SJCRH30 (cell line): ENCODE measurements at regions not wholly inside any gene's neighbourhood (a gene's known extent, or its start where the extent isn't known, plus 50 kb on each side); places are given as distances from the start of the nearest gene placed in this dataset.

Source experiments
- DNase-seq, 2 experiments: peaks; one replicate each; pipeline ENCODE4 v3.0.0-alpha.2; 2015 to 2020
- H3K27ac ChIP-seq: fragments of 250-450 bp; sonication (Bioruptor Pico); 2 replicates; pipeline ENCODE4 v1.5.1; 2020; ENCODE audit warnings: mild to moderate bottlenecking, moderate library complexity
- H3K27me3 ChIP-seq: fragments of 250-450 bp; sonication (Bioruptor Pico); 2 replicates; pipeline ENCODE4 v1.5.1; 2020; ENCODE audit warnings: mild to moderate bottlenecking, moderate library complexity
- H3K36me3 ChIP-seq: fragments of 250-450 bp; sonication (Bioruptor Pico); 2 replicates; pipeline ENCODE4 v1.5.1; 2020; ENCODE audit warnings: mild to moderate bottlenecking, moderate library complexity
- H3K4me1 ChIP-seq: fragments of 250-450 bp; sonication (Bioruptor Pico); 2 replicates; pipeline ENCODE4 v1.5.1; 2020; ENCODE audit warnings: mild to moderate bottlenecking, moderate library complexity
- H3K4me3 ChIP-seq: fragments of 250-450 bp; sonication (Bioruptor Pico); 2 replicates; pipeline ENCODE4 v1.5.1; 2020; ENCODE audit warnings: mild to moderate bottlenecking, moderate library complexity
- H3K9me3 ChIP-seq: fragments of 250-450 bp; sonication (Bioruptor Pico); replicated peaks from 2 replicates; pipeline ENCODE4 v1.5.1; 2020; ENCODE audit warnings: mild to moderate bottlenecking, moderate library complexity

GRCh38 chr2:146807568-146808168, 1037.2 kb upstream of the ACVR2A start:
- peaks cover 3% of the 10 kb centered on the region; the same call in 1 of the 2 replicates for H3K4me1 ChIP-seq
- no peaks in the 10 kb centered on the region for H3K36me3 ChIP-seq
- DNase-seq, result peak; percentile 92 to 94
- no peaks in the 10 kb centered on the region for H3K27me3 ChIP-seq
- H3K9me3 ChIP-seq, result peaks cover 7% of the 10 kb centered on the region; the same call in 1 of the 2 replicates
- H3K4me3 ChIP-seq, result peak overlapping the region; percentile 49
- peak overlapping the region; percentile 33 for H3K27ac ChIP-seq

GRCh38 chr2:146806364-146807005, 1038.3 kb upstream of the ACVR2A start:
- DNase-seq, result no peak
- H3K4me3 ChIP-seq, result no peak overlapping the region

GRCh38 chr2:146804288-146804687, 1040.5 kb upstream of the ACVR2A start:
- H3K4me3 ChIP-seq, result no peak overlapping the region

More at GRCh38 chr2:146806364-146807005, 1038.3 kb upstream of the ACVR2A start:
- H3K9me3 ChIP-seq, result peaks cover 7% of the 10 kb centered on the region; the same call in 1 of the 2 replicates
- no peak overlapping the region for H3K27ac ChIP-seq
- peaks cover 3% of the 10 kb centered on the region; the same call in 1 of the 2 replicates for H3K4me1 ChIP-seq
- H3K27me3 ChIP-seq, result no peaks in the 10 kb centered on the region
- no peaks in the 10 kb centered on the region for H3K36me3 ChIP-seq

GRCh38 chr2:146801886-146802285, 1042.9 kb upstream of the ACVR2A start:
- DNase-seq, result no peak

More at GRCh38 chr2:146804288-146804687, 1040.5 kb upstream of the ACVR2A start:
- H3K36me3 ChIP-seq, result no peaks in the 10 kb centered on the region
- peaks cover 3% of the 10 kb centered on the region; the same call in 1 of the 2 replicates for H3K4me1 ChIP-seq
- H3K9me3 ChIP-seq, result peaks cover 7% of the 10 kb centered on the region; the same call in 1 of the 2 replicates
- DNase-seq, result no peak
- no peaks in the 10 kb centered on the region for H3K27me3 ChIP-seq
- H3K27ac ChIP-seq, result no peak overlapping the region

GRCh38 chr2:146786396-146786795, 1058.4 kb upstream of the ACVR2A start:
- no peak for DNase-seq
- Histone ChIP-seq H3K36me3 (no peaks in the 10 kb centered on the region), H3K27me3 (no peaks in the 10 kb centered on the region), H3K9me3 (no peaks in the 10 kb centered on the region; the same call in 1 of the 2 replicates), H3K4me1 (no peaks in the 10 kb centered on the region), H3K4me3 (no peak overlapping the region), H3K27ac (no peak overlapping the region)

More at GRCh38 chr2:146801886-146802285, 1042.9 kb upstream of the ACVR2A start:
- Histone ChIP-seq H3K4me3 (no peak overlapping the region), H3K36me3 (no peaks in the 10 kb centered on the region), H3K4me1 (no peaks in the 10 kb centered on the region; the same call in 1 of the 2 replicates), H3K27ac (no peak overlapping the region), H3K9me3 (peaks cover 2% of the 10 kb centered on the region; the same call in 1 of the 2 replicates), H3K27me3 (no peaks in the 10 kb centered on the region)

- Histone ChIP-seq H3K4me3 (no peak overlapping the region), H3K9me3 (no peaks in the 10 kb centered on the region; the same call in 1 of the 2 replicates), H3K36me3 (no peaks in the 10 kb centered on the region), H3K27me3 (no peaks in the 10 kb centered on the region), H3K27ac (no peak overlapping the region), H3K4me1 (no peaks in the 10 kb centered on the region)
- no peak for DNase-seq
These were observed 1059.7 kb upstream of the ACVR2A start for GRCh38 chr2:146785101-146785500.

- Histone ChIP-seq H3K4me3 (no peak overlapping the region), H3K4me1 (no peaks in the 10 kb centered on the region), H3K27ac (no peak overlapping the region), H3K9me3 (no peaks in the 10 kb centered on the region; the same call in 1 of the 2 replicates), H3K27me3 (no peaks in the 10 kb centered on the region), H3K36me3 (no peaks in the 10 kb centered on the region)
- DNase-seq, result no peak
These were observed 1060.2 kb upstream of the ACVR2A start for GRCh38 chr2:146784602-146785001.

GRCh38 chr2:146777181-146777580, 1067.6 kb upstream of the ACVR2A start:
- no peaks in the 10 kb centered on the region for H3K4me1 ChIP-seq
- no peaks in the 10 kb centered on the region for H3K36me3 ChIP-seq
- H3K27ac ChIP-seq, result no peak overlapping the region
- DNase-seq, result peak in 1 of 2 experiments; percentile 3
- no peaks in the 10 kb centered on the region for H3K9me3 ChIP-seq
- H3K4me3 ChIP-seq, result no peak overlapping the region
- H3K27me3 ChIP-seq, result no peaks in the 10 kb centered on the region

- H3K4me1 ChIP-seq, result no peaks in the 10 kb centered on the region
- DNase-seq, result no peak
- H3K4me3 ChIP-seq, result no peak overlapping the region
- no peaks in the 10 kb centered on the region for H3K27me3 ChIP-seq
- no peak overlapping the region for H3K27ac ChIP-seq
- no peaks in the 10 kb centered on the region for H3K9me3 ChIP-seq
- H3K36me3 ChIP-seq, result no peaks in the 10 kb centered on the region
These were observed 1068.2 kb upstream of the ACVR2A start for GRCh38 chr2:146776596-146776995.

GRCh38 chr2:146771531-146771930, 1073.3 kb upstream of the ACVR2A start:
- Histone ChIP-seq H3K9me3 (no peaks in the 10 kb centered on the region), H3K27ac (no peak overlapping the region), H3K4me1 (no peaks in the 10 kb centered on the region), H3K27me3 (no peaks in the 10 kb centered on the region), H3K36me3 (no peaks in the 10 kb centered on the region), H3K4me3 (no peak overlapping the region)
- DNase-seq, result no peak

- Histone ChIP-seq H3K27ac (no peak overlapping the region), H3K27me3 (no peaks in the 10 kb centered on the region), H3K4me1 (no peaks in the 10 kb centered on the region), H3K9me3 (no peaks in the 10 kb centered on the region), H3K4me3 (no peak overlapping the region), H3K36me3 (no peaks in the 10 kb centered on the region)
- no peak for DNase-seq
These were observed 1080.5 kb upstream of the ACVR2A start for GRCh38 chr2:146764301-146764700.

- H3K36me3 ChIP-seq, result 0 out of 2 replicates have a peak, but pooled peaks cover 3% of the 10 kb centered on the region
- DNase-seq, result no peak
- no peaks in the 10 kb centered on the region for H3K9me3 ChIP-seq
- H3K27me3 ChIP-seq, result no peaks in the 10 kb centered on the region
- H3K4me3 ChIP-seq, result no peak overlapping the region
- H3K27ac ChIP-seq, result no peak overlapping the region
- no peaks in the 10 kb centered on the region for H3K4me1 ChIP-seq
These were observed 1082.0 kb upstream of the ACVR2A start for GRCh38 chr2:146762786-146763185.

- Histone ChIP-seq H3K9me3 (no peaks in the 10 kb centered on the region), H3K36me3 (0 out of 2 replicates have a peak, but pooled peaks cover 3% of the 10 kb centered on the region), H3K4me1 (no peaks in the 10 kb centered on the region), H3K27ac (no peak overlapping the region), H3K27me3 (no peaks in the 10 kb centered on the region), H3K4me3 (no peak overlapping the region)
- DNase-seq, result no peak
These were observed 1090.2 kb upstream of the ACVR2A start for GRCh38 chr2:146754606-146755005.

GRCh38 chr2:146748046-146748445, 1096.8 kb upstream of the ACVR2A start:
- no peak overlapping the region for H3K27ac ChIP-seq
- no peaks in the 10 kb centered on the region; the same call in none of the 2 replicates for H3K4me1 ChIP-seq
- DNase-seq, result peak in 1 of 2 experiments; percentile 50

GRCh38 chr2:146741260-146741659, 1103.6 kb upstream of the ACVR2A start:
- no peaks in the 10 kb centered on the region for H3K9me3 ChIP-seq
- no peak overlapping the region for H3K27ac ChIP-seq
- no peaks in the 10 kb centered on the region for H3K4me1 ChIP-seq
- no peaks in the 10 kb centered on the region for H3K27me3 ChIP-seq
- H3K4me3 ChIP-seq, result no peak overlapping the region
- DNase-seq, result no peak
- H3K36me3 ChIP-seq, result no peaks in the 10 kb centered on the region

More at GRCh38 chr2:146748046-146748445, 1096.8 kb upstream of the ACVR2A start:
- H3K36me3 ChIP-seq, result no peaks in the 10 kb centered on the region
- H3K4me3 ChIP-seq, result no peak overlapping the region
- H3K9me3 ChIP-seq, result no peaks in the 10 kb centered on the region
- no peaks in the 10 kb centered on the region for H3K27me3 ChIP-seq
